Keratinocyte (primary cell): ENCODE measurements at regions not wholly inside any gene's neighbourhood (a gene's known extent, or its start where the extent isn't known, plus 50 kb on each side); places are given as distances from the start of the nearest gene placed in this dataset.

Source experiments
- DNase-seq: peaks from one replicate; pipeline ENCODE4 v3.0.0-alpha.2; 2011; ENCODE audit warnings: low read depth, missing footprints, low spot score
- FAIRE-seq: peaks from 2 replicates; lab custom pipeline; 2011; peaks lifted over from hg19 to GRCh38; lab: Jason Lieb, UNC
- H2AFZ ChIP-seq: 2 replicates; pipeline ENCODE4 v1.6.0; 2012; ENCODE audit warnings: low read length, control low read depth, inconsistent platforms; ENCODE audit not compliant: control insufficient read depth
- H3K27ac ChIP-seq: 2 replicates; pipeline ENCODE4 v1.5.1; 2011; ENCODE audit warnings: low read length; ENCODE audit not compliant: control insufficient read depth, insufficient read depth
- H3K27me3 ChIP-seq: 3 replicates; pipeline ENCODE4 v1.6.0; 2011; ENCODE audit warnings: low read length; ENCODE audit not compliant: control insufficient read depth, insufficient read depth; ENCODE audit errors: extremely low read depth
- H3K36me3 ChIP-seq, 2 experiments: 2 replicates in 1 of 2; 3 replicates in 1 of 2; pipeline ENCODE4 v1.5.1; 2011; ENCODE audit warnings: low read length in 2 of 2, mild to moderate bottlenecking in 1 of 2; ENCODE audit not compliant: control insufficient read depth in 2 of 2, insufficient read depth in 2 of 2; ENCODE audit errors: extremely low read depth in 1 of 2
- H3K4me1 ChIP-seq: 3 replicates; pipeline ENCODE4 v1.5.1; 2011; ENCODE audit warnings: low read length; ENCODE audit not compliant: control insufficient read depth, insufficient read depth; ENCODE audit errors: extremely low read depth
- H3K4me2 ChIP-seq: 3 replicates; pipeline ENCODE4 v1.6.0; 2011; ENCODE audit warnings: low read depth, low read length; ENCODE audit not compliant: control insufficient read depth, insufficient read depth; ENCODE audit errors: extremely low read depth
- H3K4me3 ChIP-seq, 3 experiments: fragments of 200-600 bp in 1 of 3; sonication (generic) in 1 of 3; 2 replicates in 2 of 3; 3 replicates in 1 of 3; pipeline ENCODE4 v1.5.1; 2011 to 2016; ENCODE audit warnings: low read length in 3 of 3, mild to moderate bottlenecking in 3 of 3, control low read depth in 2 of 3, inconsistent platforms in 1 of 3, low read depth in 1 of 3, mixed read lengths in 1 of 3, mixed run types in 1 of 3, moderate library complexity in 1 of 3; ENCODE audit not compliant: control insufficient read depth in 2 of 3, insufficient read depth in 2 of 3; ENCODE audit errors: extremely low read depth in 1 of 3
- H3K79me2 ChIP-seq: 2 replicates; pipeline ENCODE4 v1.6.0; 2012; ENCODE audit warnings: low read length; ENCODE audit not compliant: control insufficient read depth, insufficient read depth
- H3K9ac ChIP-seq: 3 replicates; pipeline ENCODE4 v1.6.0; 2011; ENCODE audit warnings: low read length; ENCODE audit not compliant: control insufficient read depth, insufficient read depth; ENCODE audit errors: extremely low read depth
- H3K9me1 ChIP-seq: 3 replicates; pipeline ENCODE4 v1.6.0; 2011; ENCODE audit warnings: low read length; ENCODE audit not compliant: control insufficient read depth, insufficient read depth; ENCODE audit errors: extremely low read depth
- H3K9me3 ChIP-seq: 2 replicates; pipeline ENCODE4 v1.5.1; 2012; ENCODE audit warnings: low read depth, low read length; ENCODE audit not compliant: control insufficient read depth
- H4K20me1 ChIP-seq: 3 replicates; pipeline ENCODE4 v1.6.0; 2011; ENCODE audit warnings: low read length; ENCODE audit not compliant: control insufficient read depth, insufficient read depth; ENCODE audit errors: extremely low read depth
- EZH2 ChIP-seq: IDR thresholded peaks from one replicate; pipeline ENCODE4 v1.6.1; 2012; ENCODE audit warnings: inconsistent platforms, mild to moderate bottlenecking, low read length, moderate library complexity
- dilution Hi-C: fragments of 300-500 bp; cut with MboI; formaldehyde crosslinking; loops from one replicate; pipeline ENCODE4 v1.7.0; 2020; ENCODE audit warnings: low sequenced_read_pairs; ENCODE audit not compliant: extremely low pct_ligation_motif_present
- TF ChIP-seq, protein P1 (sequence below), 3 experiments: IDR thresholded peaks in 1 of 3; conservative IDR thresholded peaks in 1 of 3; optimal IDR thresholded peaks in 1 of 3; 2 replicates in 2 of 3; 3 replicates in 1 of 3; pipeline versions ENCODE3 to v1.5.1; 2011; ENCODE audit warnings: low read length in 3 of 3, mild to moderate bottlenecking in 3 of 3, moderate library complexity in 2 of 3, control low read depth in 1 of 3, inconsistent platforms in 1 of 3; ENCODE audit not compliant: insufficient read depth in 2 of 3; ENCODE audit errors: extremely low read depth in 1 of 3

DNA sequence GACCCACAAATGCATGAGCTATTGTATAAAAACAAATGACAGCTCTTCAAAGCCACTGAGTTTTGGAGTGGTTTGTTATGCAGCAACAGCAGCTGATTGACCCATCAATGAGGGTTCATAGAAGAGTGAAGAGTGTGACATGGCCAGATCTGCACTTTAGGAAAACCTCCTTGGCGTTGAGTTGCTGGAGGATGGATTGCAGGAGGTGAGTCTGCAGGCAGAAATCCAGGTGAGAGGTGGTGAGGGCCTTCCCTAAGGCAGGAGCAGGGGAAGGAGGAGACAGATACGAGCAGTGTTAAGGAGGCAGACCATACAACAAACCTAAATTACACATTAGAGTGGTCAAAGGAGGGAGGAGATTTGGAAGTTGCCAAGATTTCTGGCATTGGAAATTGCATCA, 169.3 kb upstream of the CSF3R start:
- no peak overlapping the region for H2AFZ ChIP-seq
- peaks cover 4% of the 10 kb centered on the region for H4K20me1 ChIP-seq
- no peaks in the 10 kb centered on the region for H3K4me1 ChIP-seq
- peaks cover 5% of the 10 kb centered on the region for H3K27me3 ChIP-seq
- H3K36me3 ChIP-seq, result no peaks in the 10 kb centered on the region
- H3K4me3 ChIP-seq, result no peak overlapping the region
- DNase-seq (no peak), FAIRE-seq (no peak)
- no peaks in the 10 kb centered on the region for H3K9me3 ChIP-seq
- dilution Hi-C loops, result no loop called here
- TF ChIP-seq, protein P1, sequence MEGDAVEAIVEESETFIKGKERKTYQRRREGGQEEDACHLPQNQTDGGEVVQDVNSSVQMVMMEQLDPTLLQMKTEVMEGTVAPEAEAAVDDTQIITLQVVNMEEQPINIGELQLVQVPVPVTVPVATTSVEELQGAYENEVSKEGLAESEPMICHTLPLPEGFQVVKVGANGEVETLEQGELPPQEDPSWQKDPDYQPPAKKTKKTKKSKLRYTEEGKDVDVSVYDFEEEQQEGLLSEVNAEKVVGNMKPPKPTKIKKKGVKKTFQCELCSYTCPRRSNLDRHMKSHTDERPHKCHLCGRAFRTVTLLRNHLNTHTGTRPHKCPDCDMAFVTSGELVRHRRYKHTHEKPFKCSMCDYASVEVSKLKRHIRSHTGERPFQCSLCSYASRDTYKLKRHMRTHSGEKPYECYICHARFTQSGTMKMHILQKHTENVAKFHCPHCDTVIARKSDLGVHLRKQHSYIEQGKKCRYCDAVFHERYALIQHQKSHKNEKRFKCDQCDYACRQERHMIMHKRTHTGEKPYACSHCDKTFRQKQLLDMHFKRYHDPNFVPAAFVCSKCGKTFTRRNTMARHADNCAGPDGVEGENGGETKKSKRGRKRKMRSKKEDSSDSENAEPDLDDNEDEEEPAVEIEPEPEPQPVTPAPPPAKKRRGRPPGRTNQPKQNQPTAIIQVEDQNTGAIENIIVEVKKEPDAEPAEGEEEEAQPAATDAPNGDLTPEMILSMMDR (optimal IDR thresholded peaks at IDR 0.05 in 1 of 3, IDR thresholded peaks at IDR 0.05 in 1 of 3, conservative IDR thresholded peaks at IDR 0.05 in 1 of 3; ENCODE audit: extremely low read depth in 1 of 3, insufficient read depth in 2 of 3, low read length in 3 of 3), result no peak
- TF ChIP-seq EZH2, result no peak
- H3K4me2 ChIP-seq, result no peak overlapping the region
- H3K9ac ChIP-seq, result no peak overlapping the region
- no peaks in the 10 kb centered on the region for H3K9me1 ChIP-seq
- H3K79me2 ChIP-seq, result no peaks in the 10 kb centered on the region
- H3K27ac ChIP-seq, result no peak overlapping the region

GRCh38 chr1:36651176-36651910, 168.6 kb upstream of the CSF3R start:
- FAIRE-seq, result no peak
- dilution Hi-C loops, result no loop called here

More at GRCh38 chr1:36651176-36651910, 168.6 kb upstream of the CSF3R start:
- Histone ChIP-seq H3K27ac (no peak overlapping the region), H3K9ac (no peak overlapping the region), H3K27me3 (peaks cover 5% of the 10 kb centered on the region), H3K4me2 (no peak overlapping the region), H3K9me3 (no peaks in the 10 kb centered on the region), H2AFZ (no peak overlapping the region), H4K20me1 (peaks cover 4% of the 10 kb centered on the region), H3K9me1 (no peaks in the 10 kb centered on the region), H3K4me1 (no peaks in the 10 kb centered on the region), H3K36me3 (no peaks in the 10 kb centered on the region), H3K4me3 (no peak overlapping the region), H3K79me2 (no peaks in the 10 kb centered on the region)
- DNase-seq, result no peak
- TF ChIP-seq, protein P1 (optimal IDR thresholded peaks at IDR 0.05 in 1 of 3, IDR thresholded peaks at IDR 0.05 in 1 of 3, conservative IDR thresholded peaks at IDR 0.05 in 1 of 3; ENCODE audit: extremely low read depth in 1 of 3, insufficient read depth in 2 of 3, low read length in 3 of 3), result no peak
- TF ChIP-seq EZH2, result no peak
